Liver (tissue), 7 donors: ENCODE measurements at regions not wholly inside any gene's neighbourhood (a gene's known extent, or its start where the extent isn't known, plus 50 kb on each side); places are given as distances from the start of the nearest gene placed in this dataset.

Experiments used
- DNase-seq: peaks from one replicate; pipeline ENCODE4 v3.0.0-alpha.2; 2017; ENCODE audit warnings: low spot score
- H3K27ac ChIP-seq, 2 donors: one replicate each; pipeline ENCODE4 v1.7.0; 2013; ENCODE audit warnings: inconsistent platforms in 2 of 2, low read length in 2 of 2, control low read depth in 1 of 2, low read depth in 1 of 2, mild to moderate bottlenecking in 1 of 2
- H3K27me3 ChIP-seq, 4 donors: one replicate each; pipeline versions ENCODE4 v1.6.1 to v1.7.0; 2013; ENCODE audit warnings: low read length in 3 of 4, inconsistent platforms in 1 of 4, mild to moderate bottlenecking in 1 of 4, moderate library complexity in 1 of 4; ENCODE audit not compliant: control insufficient read depth in 4 of 4, insufficient read depth in 4 of 4
- H3K36me3 ChIP-seq, 4 donors: one replicate each; pipeline versions ENCODE4 v1.6.1 to v1.7.0; 2013; ENCODE audit warnings: low read length in 3 of 4, mild to moderate bottlenecking in 3 of 4, low read depth in 1 of 4, moderate library complexity in 1 of 4; ENCODE audit not compliant: control insufficient read depth in 4 of 4, insufficient read depth in 3 of 4
- H3K4me1 ChIP-seq, 4 donors: one replicate each; pipeline versions ENCODE4 v1.6.1 to v1.7.0; 2013; ENCODE audit warnings: low read length in 3 of 4, mild to moderate bottlenecking in 3 of 4, moderate library complexity in 1 of 4; ENCODE audit not compliant: control insufficient read depth in 4 of 4, insufficient read depth in 4 of 4
- H3K4me3 ChIP-seq, 3 donors: one replicate each; pipeline versions ENCODE4 v1.6.1 to v1.7.0; 2013; ENCODE audit warnings: low read length in 3 of 3, control low read depth in 1 of 3, low read depth in 1 of 3, mild to moderate bottlenecking in 1 of 3
- H3K9ac ChIP-seq, 2 donors: one replicate each; pipeline ENCODE4 v1.7.0; 2013; ENCODE audit warnings: low read length in 2 of 2, mild to moderate bottlenecking in 2 of 2, moderate library complexity in 2 of 2, control low read depth in 1 of 2, low read depth in 1 of 2
- H3K9me3 ChIP-seq, 4 donors: one replicate each; pipeline versions ENCODE4 v1.6.1 to v1.7.0; 2013; ENCODE audit warnings: low read length in 3 of 4; ENCODE audit not compliant: control insufficient read depth in 4 of 4
- EGR1 ChIP-seq, 2 donors: IDR thresholded peaks; 2 replicates each; pipeline ENCODE4 v1.6.1; 2016 to 2018; ENCODE audit warnings: antibody characterized with exemption in 2 of 2, low read depth in 2 of 2
- FOXA1 ChIP-seq: IDR thresholded peaks from 2 replicates; pipeline ENCODE4 v1.6.1; 2016; ENCODE audit warnings: antibody characterized with exemption
- FOXA2 ChIP-seq: IDR thresholded peaks from 2 replicates; pipeline ENCODE4 v1.6.1; 2016; ENCODE audit warnings: antibody characterized with exemption
- GABPA ChIP-seq, 2 donors: IDR thresholded peaks in 1 of 2; conservative IDR thresholded peaks in 1 of 2; 2 replicates each; pipeline ENCODE4 v1.6.1; 2016; ENCODE audit warnings: antibody characterized with exemption in 2 of 2, mild to moderate bottlenecking in 1 of 2, moderate library complexity in 1 of 2
- HNF4A ChIP-seq, 2 donors: conservative IDR thresholded peaks; 2 replicates each; pipeline ENCODE4 v1.6.1; 2016; ENCODE audit warnings: antibody characterized with exemption in 2 of 2, mild to moderate bottlenecking in 2 of 2
- HNF4G ChIP-seq: IDR thresholded peaks from 2 replicates; pipeline ENCODE4 v1.6.1; 2016; ENCODE audit warnings: antibody characterized with exemption
- JUND ChIP-seq, 2 donors: IDR thresholded peaks; 2 replicates each; pipeline ENCODE4 v1.6.1; 2016; ENCODE audit warnings: antibody characterized with exemption in 2 of 2
- MAX ChIP-seq: IDR thresholded peaks from 2 replicates; pipeline ENCODE4 v1.6.1; 2016; ENCODE audit warnings: antibody characterized with exemption
- RAD21 ChIP-seq, 2 donors: IDR thresholded peaks; 2 replicates each; pipeline ENCODE4 v1.6.1; 2016; ENCODE audit warnings: antibody characterized with exemption in 2 of 2, mild to moderate bottlenecking in 2 of 2
- REST ChIP-seq: IDR thresholded peaks from 2 replicates; pipeline ENCODE4 v1.6.1; 2016; ENCODE audit warnings: antibody characterized with exemption, mild to moderate bottlenecking
- RXRA ChIP-seq, 2 donors: IDR thresholded peaks; 2 replicates each; pipeline ENCODE4 v1.6.1; 2017 to 2018; ENCODE audit warnings: antibody characterized with exemption in 2 of 2, mild to moderate bottlenecking in 1 of 2
- TAF1 ChIP-seq: conservative IDR thresholded peaks from 2 replicates; pipeline ENCODE4 v1.6.1; 2016; ENCODE audit warnings: antibody characterized with exemption, mild to moderate bottlenecking
- YY1 ChIP-seq: IDR thresholded peaks from 2 replicates; pipeline ENCODE4 v1.6.1; 2016; ENCODE audit warnings: antibody characterized with exemption, mild to moderate bottlenecking
- ZBTB33 ChIP-seq: IDR thresholded peaks from 2 replicates; pipeline ENCODE4 v1.6.1; 2016; ENCODE audit warnings: antibody characterized with exemption
- WGBS: extraction: QIAGEN DNeasy Blood & Tissue Kit; methylation state at CpG from one replicate; pipeline ENCODE4 v1.1.7; 2013; 5-methylcytosine and 5-hydroxymethylcytosine counted together
- donor health status: healthy.
- donor health status: healthy.
- donor health status: healthy.
- donor health status: healthy.

GRCh38 chr14:83312511-83312910 lies 1778.9 kb upstream of the SEL1L start:
- Histone ChIP-seq H3K4me1 (no peaks in the 10 kb centered on the region), H3K9ac (no peak overlapping the region), H3K27me3 (no peaks in the 10 kb centered on the region), H3K36me3 (no peaks in the 10 kb centered on the region), H3K27ac (no peak overlapping the region), H3K9me3 (peaks cover 0 to 2% (median 0%) of the 10 kb centered on the region in 4 donors), H3K4me3 (no peak overlapping the region)
- DNase-seq, result no peak
- TF ChIP-seq FOXA2 (no peak), REST (no peak), TAF1 (no peak), YY1 (no peak), GABPA (IDR thresholded peaks at IDR 0.05 in 1 of 2, conservative IDR thresholded peaks at IDR 0.05 in 1 of 2) (no peak), HNF4G (no peak), FOXA1 (no peak), EGR1 (IDR thresholded peaks at IDR 0.05; ENCODE audit: low read depth in 2 of 2) (no peak), RXRA (IDR thresholded peaks at IDR 0.05) (no peak), HNF4A (conservative IDR thresholded peaks at IDR 0.05) (no peak), RAD21 (IDR thresholded peaks at IDR 0.05) (no peak)
- 65% methylated on average over 2 of the region's 2 CpGs for WGBS

GRCh38 chr14:83314764-83315163 lies 1781.1 kb upstream of the SEL1L start:
- Histone ChIP-seq H3K27me3 (no peaks in the 10 kb centered on the region), H3K9ac (no peak overlapping the region), H3K36me3 (no peaks in the 10 kb centered on the region), H3K4me1 (no peaks in the 10 kb centered on the region), H3K4me3 (no peak overlapping the region), H3K27ac (no peak overlapping the region), H3K9me3 (no peaks in the 10 kb centered on the region)
- TF ChIP-seq HNF4G (no peak), MAX (no peak), FOXA1 (no peak), GABPA (IDR thresholded peaks at IDR 0.05 in 1 of 2, conservative IDR thresholded peaks at IDR 0.05 in 1 of 2) (no peak), TAF1 (no peak), JUND (IDR thresholded peaks at IDR 0.05) (no peak), ZBTB33 (no peak), YY1 (no peak), HNF4A (conservative IDR thresholded peaks at IDR 0.05) (no peak), REST (no peak), EGR1 (IDR thresholded peaks at IDR 0.05; ENCODE audit: low read depth in 2 of 2) (no peak)
- DNase-seq, result no peak
- 56% methylated on average over 2 of the region's 2 CpGs for WGBS
